ENCODE measurements at regions not wholly inside any gene's neighbourhood (a gene's known extent, or its start where the extent isn't known, plus 50 kb on each side); places are given as distances from the start of the nearest gene placed in this dataset.

- ChIA-PET CTCF (no interaction called here), POLR2A (no interaction called here)
- H3K9ac ChIP-seq (replicated peaks; ENCODE audit: extremely low read depth, insufficient read depth, low read length) = no peak overlapping the region
- no peaks in the 10 kb centered on the region for H3K36me3 ChIP-seq (ENCODE audit: control insufficient read depth in 2 of 2, extremely low read depth in 1 of 2, insufficient read depth in 2 of 2, low read length in 2 of 2)
- FAIRE-seq (no peak), DNase-seq (ENCODE audit: low read depth, low spot score) (no peak)
- intact Hi-C loops (cut with micrococcal nuclease) (no loop called here), dilution Hi-C loops (cut with MboI; ENCODE audit: extremely low pct_ligation_motif_present, low sequenced_read_pairs) (no loop called here)
- H3K4me1 ChIP-seq (ENCODE audit: control insufficient read depth, extremely low read depth, insufficient read depth, low read length) = no peaks in the 10 kb centered on the region
- H3K9me3 ChIP-seq (replicated peaks; ENCODE audit: control insufficient read depth, insufficient read depth, low read length) = no peaks in the 10 kb centered on the region
- no peaks in the 10 kb centered on the region for H3K9me1 ChIP-seq (replicated peaks; ENCODE audit: control insufficient read depth, extremely low read depth, insufficient read depth, low read length)
- no peaks in the 10 kb centered on the region for H4K20me1 ChIP-seq (replicated peaks; ENCODE audit: control insufficient read depth, extremely low read depth, insufficient read depth, low read length)
- no peak overlapping the region for H3K4me2 ChIP-seq (ENCODE audit: insufficient read depth, low read length)
- H3K4me3 ChIP-seq (replicated peaks in 1 of 3; ENCODE audit: insufficient read depth in 1 of 3, low read depth in 1 of 3, low read length in 3 of 3) = no peak overlapping the region
- no peak for TF ChIP-seq GATA2 (IDR thresholded peaks at IDR 0.05; ENCODE audit: insufficient read depth, insufficient read length, low read depth, low read length)
- no peak for TF ChIP-seq CTCF (IDR thresholded peaks at IDR 0.05; ENCODE audit: extremely low read depth in 1 of 2, insufficient read depth in 1 of 2, low read depth in 1 of 2, low read length in 2 of 2)
- TF ChIP-seq EZH2 (IDR thresholded peaks at IDR 0.05; ENCODE audit: borderline replicate concordance, low read depth, low read length, severe bottlenecking) = no peak
- TF ChIP-seq MYC (IDR thresholded peaks at IDR 0.05; ENCODE audit: low read depth, low read length) = no peak
- TF ChIP-seq POLR2AphosphoS5 (IDR thresholded peaks at IDR 0.05; ENCODE audit: insufficient read depth, low read depth, low read length) = no peak
- no peak for TF ChIP-seq JUN (IDR thresholded peaks at IDR 0.05; ENCODE audit: borderline replicate concordance, insufficient read depth, insufficient read length, low read depth)
- TF ChIP-seq, protein P1, sequence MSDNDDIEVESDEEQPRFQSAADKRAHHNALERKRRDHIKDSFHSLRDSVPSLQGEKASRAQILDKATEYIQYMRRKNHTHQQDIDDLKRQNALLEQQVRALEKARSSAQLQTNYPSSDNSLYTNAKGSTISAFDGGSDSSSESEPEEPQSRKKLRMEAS (IDR thresholded peaks at IDR 0.05; ENCODE audit: insufficient read depth, insufficient read length) = no peak
- no peak for TF ChIP-seq FOS (IDR thresholded peaks at IDR 0.05; ENCODE audit: borderline replicate concordance, insufficient read depth, low read length)
- TF ChIP-seq POLR2A (IDR thresholded peaks at IDR 0.05; ENCODE audit: low read depth, low read length) = no peak
- no peaks in the 10 kb centered on the region for H3K79me2 ChIP-seq (ENCODE audit: control insufficient read depth, insufficient read depth, low read length)
- H3K27ac ChIP-seq (ENCODE audit: insufficient read depth, low read depth, low read length) = no peak overlapping the region
- no peak overlapping the region for H2AFZ ChIP-seq (ENCODE audit: low read depth, low read length)
- BruUV-seq (replicated peaks) = no TSS peak
- no peaks in the 10 kb centered on the region for H3K27me3 ChIP-seq (ENCODE audit: control insufficient read depth in 2 of 2, insufficient read depth in 2 of 2, low read length in 2 of 2)
Measured at GRCh38 chr1:163509114-163509513, 187.4 kb downstream of the NUF2 start.
